ENCODE measurements at regions not wholly inside any gene's neighbourhood (a gene's known extent, or its start where the extent isn't known, plus 50 kb on each side); places are given as distances from the start of the nearest gene placed in this dataset.
"Not testable (repeated sequence)": the region's sequence is repeated elsewhere in the genome, so short reads cannot be mapped to it uniquely, and the experiment has no call there.

DNA sequence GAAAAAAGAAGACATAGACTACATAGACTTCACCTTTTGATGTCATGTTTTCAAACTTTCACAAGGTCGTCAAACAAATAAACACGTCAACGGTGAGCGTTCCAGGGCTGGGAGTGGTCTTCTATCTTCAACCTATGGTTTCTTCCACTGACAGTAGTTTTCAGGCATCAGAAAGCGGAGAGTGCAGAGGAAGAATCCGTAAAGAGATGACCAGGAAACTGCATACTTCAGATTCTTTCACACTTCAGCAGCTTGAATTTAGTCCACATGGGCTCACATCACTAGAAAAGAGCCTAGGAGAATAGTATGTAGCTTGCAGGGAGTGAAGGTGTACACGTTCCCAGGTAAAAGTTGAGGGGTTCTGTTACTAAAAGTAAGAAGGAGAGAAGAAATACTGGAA, 58.5 kb downstream of the NPY1R start:
- DNase-seq (ENCODE audit: low read depth): no peak

DNA sequence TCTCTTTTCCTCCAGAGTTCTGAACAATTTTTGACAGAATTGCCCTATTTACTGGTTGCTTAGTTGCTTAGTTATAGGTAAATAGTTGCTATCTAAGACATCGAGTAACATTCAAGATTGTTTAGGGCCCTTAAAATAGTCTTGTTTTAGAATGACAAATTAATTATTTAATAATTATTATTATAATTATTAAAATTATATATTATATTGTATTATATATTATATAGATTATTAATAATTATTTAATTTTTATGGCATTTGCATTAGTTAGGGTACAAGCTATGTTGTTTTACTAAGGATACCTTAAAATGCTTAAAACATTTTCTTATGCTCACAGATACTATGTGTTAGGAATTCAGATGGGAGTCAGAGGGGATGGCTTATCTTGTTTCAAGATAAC, 59.2 kb downstream of the NPY1R start:
- DNase-seq (ENCODE audit: low read depth): no peak

DNA sequence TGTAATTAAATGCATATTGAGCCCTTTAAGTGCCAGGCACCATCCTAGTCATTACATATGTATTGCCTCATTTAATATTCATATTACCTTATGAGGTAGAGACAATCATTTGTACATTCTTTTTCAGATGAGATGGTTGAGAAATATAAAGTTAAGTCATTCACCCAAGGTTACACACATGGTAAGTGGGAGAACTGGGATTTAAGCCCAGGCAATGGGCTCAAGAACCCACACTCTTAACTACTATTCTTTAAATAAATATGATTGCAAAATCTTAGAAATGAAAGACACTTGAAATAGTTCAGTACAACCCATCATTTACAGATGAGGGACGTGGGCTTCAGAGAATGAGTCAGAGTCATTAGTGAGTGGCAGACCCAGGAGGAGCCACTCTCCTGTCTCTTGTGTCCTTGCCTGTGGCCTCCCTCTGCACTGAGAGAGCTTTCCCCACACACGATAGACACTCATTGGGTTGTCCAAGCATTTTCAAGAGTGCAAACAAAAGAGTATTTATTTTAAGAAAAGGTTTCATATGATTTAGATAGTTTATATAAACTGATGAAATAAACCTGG, 60.8 kb downstream of the NPY1R start:
- DNase-seq (ENCODE audit: low read depth): no peak

DNA sequence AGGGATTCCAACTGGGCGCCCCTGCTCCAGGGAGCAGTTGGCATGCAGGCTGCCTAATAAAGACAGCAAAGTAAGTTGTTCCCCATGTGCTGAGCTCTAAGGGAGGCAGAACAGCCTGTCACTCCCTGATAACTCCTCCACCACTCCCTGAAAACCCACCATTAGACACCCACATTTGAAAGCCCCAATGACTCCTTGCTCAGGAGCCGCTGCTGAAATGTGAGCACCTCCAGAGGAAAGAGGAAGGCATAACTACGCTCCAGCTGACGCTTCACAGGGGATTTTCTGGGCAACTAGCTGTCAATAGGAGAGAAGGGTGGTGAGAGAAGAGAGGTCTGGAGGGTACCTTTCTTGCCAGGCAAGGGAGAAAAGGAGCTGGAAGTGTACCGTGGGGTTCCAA, 62.5 kb downstream of the NPY1R start:
- no peak for DNase-seq (ENCODE audit: low read depth)

DNA sequence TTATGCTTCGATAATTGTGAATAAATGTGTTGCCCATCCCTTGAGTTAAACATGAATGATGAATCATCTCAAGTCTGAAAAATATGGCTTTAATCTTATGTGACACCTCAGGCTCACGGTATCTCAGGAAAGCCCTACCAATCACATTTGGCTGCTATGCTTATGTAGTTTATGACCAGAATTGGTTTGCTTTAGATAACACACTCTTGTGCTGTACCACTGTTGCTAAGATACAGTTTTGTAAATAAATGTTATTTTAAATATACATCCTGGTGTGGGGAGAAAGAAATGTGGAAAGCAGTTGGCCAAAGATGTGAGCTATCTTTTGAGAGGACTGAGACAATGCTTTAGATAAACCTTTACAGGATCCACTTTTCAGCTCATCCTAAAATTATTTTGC, 63.2 kb downstream of the NPY1R start:
- DNase-seq (ENCODE audit: low read depth): no peak

DNA sequence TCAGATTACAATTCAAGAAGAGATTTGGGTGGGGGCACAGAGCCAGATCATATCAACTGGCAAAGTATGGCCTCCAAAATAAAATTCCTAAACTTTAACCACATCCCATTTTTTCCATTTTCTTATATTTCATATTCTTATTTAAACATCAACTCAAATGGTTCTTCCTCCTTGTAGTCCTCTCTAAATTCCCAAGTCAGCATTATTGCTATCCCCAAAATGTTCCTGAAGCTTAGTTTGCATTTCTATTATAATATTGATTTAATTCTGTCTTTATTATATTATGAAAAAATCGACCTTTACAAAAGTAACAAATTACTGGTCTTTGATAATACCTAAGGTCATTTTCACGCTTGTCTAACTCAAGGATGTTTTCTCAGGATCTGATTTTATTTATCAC, 67.5 kb downstream of the NPY1R start:
- no peak for DNase-seq (ENCODE audit: low read depth)

DNA sequence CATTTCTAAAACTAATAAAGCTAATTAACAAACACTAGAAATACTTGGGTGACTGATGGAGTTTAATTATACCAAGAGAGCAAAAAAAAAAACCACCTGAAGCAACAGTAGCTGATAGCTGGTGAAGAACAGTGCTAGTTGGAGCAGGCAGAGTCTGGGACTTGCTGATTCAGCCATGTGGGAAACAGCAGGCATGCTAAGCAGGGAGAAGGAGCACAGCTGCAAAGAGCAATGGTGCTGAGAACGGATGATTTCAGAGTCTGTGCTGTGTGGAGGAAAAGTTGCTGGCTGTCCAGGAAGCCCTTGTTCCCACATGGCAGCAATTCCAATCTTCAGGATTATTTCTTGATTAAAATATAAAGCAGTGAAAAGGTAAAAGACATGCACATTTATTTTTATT, 68.8 kb downstream of the NPY1R start:
- no peak for DNase-seq (ENCODE audit: low read depth)

DNA sequence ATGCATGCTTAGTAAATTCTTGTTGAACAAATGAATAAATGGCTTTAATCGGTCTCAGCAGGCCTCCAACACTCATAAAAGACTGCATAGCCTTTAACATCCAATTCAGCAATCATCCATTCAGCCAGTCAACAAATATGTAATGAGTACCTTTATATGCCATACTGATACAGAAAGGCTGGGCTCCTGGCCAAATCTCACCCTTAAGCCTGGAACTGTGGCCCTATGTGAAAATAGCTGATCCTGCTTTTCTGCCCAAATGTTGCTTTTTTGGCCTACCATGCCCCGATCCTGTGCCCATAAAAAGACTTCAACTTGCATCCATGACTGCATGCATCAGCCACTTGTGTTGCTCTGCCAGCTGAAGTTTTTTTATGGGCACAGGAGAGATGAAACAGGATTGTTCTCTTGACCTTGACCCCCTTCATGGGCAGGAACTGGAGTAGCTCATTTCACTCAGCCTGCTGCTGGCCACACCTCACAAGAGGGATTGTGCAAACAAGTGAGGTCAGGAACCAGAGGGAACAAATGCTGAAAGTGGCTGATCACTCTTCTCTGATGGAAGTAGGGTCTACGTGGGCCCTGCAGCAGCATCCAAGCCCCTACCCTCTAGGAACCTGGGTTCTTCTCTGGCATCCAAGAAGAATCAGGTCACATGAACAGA, 75.6 kb downstream of the NPY1R start:
- DNase-seq (ENCODE audit: low read depth): no peak

DNA sequence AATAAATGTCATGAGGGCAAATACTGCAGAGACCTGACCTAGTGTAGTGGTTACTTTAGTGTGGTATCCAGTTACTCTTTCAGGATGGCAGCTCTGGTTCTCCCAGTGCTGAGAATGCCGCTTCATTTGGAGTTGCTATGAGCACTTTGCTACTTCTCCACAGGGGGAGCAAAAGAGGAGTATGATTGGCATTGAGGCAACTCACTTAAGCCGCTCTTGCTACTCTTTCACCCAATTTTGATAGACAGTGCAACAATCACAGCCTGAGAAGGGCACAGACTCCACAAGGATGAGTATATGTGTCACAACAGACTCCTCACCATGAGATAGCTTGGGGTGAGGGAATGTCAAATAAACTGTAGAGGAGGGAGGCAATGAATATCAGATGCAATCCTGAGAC, 81.2 kb downstream of the NPY1R start:
- peak; percentile 9 for DNase-seq (ENCODE audit: low read depth)

DNA sequence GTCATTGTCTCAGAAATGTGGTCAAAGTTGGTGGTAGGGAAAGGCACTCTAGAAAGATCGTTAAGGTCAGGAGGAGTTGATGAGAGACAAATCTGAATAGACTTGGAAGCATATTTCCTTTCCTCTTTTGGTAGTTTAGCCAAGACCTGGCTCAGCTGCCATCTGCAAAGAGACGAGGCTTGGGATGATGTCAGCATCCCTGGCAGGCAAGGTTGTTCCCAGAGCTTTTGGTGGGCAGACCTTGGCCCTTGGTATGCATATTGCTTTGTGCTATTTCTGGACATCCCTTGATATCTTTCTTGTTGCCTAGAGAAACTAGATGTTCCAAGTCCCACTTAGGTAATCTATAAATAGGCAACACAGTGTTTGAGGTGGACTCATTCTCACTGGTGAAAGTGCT, 82.4 kb upstream of the NAF1 start:
- DNase-seq (ENCODE audit: low read depth): no peak

DNA sequence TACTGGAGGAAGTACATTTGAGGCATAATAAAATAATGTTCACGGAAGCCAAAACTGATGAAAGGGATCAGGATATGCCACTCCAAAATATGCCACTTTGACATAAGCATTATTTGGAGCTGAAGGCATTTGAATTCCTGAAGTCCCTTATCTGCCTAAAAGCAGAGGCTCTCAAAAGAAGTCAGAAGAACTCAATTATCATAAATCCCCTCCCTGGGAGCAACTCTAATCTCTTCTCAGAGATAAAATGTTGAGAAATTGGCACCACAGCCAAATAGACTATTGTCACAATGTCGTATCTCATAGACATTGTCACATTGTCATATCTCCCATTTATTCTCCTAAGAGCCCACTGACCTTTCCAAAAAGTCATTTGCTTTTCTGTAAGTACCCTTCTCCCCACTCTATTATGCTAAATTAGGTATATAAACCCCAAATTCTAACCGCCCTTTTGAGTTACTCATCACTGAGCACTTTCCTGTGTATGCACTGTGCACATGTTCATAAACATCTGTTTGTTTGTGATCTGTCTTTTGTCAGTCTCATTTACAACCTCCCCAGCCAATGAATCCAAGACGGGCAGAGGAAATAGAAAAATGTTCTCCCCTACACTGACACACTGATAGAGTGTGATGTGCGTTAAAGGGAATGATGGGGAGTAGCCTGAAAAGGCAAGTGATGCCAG, 78.5 kb upstream of the NAF1 start:
- no peak for DNase-seq (ENCODE audit: low read depth)

DNA sequence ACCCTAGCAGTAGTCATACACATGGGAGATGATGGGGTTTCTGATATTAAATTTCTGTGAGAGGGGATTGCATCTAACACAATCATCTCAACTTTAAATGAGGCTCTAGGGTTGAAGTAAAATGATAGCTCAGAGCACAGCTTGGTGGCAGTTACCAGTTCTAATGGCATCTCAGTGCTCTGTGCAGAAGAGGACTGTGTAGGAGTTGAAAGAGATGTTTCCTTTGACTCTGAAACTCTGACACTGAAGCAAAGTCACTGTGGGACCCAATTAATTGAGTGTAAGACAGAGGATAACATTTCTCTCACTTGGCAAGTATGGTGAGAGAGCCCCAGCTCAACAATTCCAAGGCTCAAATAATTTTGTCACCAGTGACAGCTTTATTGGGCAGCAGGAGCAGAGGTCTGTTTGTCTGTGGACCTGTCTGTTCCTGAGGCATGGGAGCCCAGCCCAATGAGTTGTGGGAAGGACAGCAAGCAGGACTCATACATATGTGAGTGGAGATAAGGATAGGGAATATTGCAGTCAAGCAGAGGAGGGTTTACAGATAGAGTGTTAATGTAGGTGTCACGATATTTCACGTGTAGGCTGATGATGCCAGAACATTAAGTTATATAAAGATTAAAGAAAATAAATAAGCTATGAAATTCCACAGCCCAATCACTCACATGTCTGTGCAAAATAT, 76.7 kb upstream of the NAF1 start:
- no peak for DNase-seq (ENCODE audit: low read depth)

DNA sequence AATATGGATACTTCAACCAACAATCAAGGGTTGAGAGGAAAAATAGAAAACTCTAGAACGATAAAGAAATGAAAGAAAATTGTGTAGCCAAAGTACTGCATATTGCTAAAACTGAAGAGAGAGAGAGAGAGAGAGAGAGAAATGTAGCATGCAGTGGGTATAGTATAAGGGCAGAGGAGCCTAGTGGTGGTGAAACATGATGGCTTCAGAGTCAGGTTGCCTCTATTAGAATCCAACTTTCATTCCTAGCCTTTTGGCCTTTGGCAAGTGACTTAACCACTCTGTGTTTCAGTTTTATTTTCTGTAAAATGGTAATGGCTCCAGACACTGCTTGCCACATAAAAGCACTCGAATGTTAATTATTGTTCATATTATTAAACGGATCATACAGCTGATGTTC, 71.2 kb upstream of the NAF1 start:
- DNase-seq (ENCODE audit: low read depth): no peak

DNA sequence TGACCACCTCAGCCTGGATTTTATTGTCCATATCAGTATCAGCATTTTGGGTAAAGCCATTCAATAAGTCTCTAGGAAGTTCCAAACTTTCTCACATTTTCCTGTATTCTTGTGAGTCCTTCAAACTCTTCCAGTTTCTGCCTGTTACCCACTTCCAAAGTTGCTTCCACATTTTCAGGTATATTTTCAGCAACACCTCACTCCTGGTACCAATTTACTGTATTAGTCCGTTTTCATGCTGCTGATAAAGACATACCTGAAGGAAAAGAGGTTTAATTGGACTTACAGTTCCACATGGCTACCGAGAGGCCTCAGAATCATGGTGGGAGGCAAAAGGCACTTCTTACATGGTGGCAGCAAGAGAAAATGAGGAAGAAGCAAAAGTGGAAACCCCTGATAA, 69.7 kb upstream of the NAF1 start:
- DNase-seq (ENCODE audit: low read depth): not testable (repeated sequence)

DNA sequence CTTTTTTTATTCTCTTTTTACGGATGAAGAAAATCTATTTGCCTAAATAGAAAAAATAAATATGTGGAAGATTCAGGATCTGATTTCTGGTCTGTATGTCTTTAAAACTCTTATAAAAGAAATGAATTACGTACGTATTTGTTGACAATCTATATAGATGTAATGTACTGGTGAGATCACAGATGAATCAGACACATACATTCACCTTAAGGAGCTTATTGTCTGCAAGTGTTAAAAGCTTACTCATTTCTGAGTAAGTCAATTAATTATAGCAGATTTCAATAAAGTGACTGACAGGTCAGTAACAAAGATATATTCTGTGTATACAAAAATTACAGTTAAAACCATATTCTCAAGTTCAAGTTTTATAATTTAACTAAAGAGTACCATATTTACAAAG, 66.6 kb upstream of the NAF1 start:
- no peak for DNase-seq (ENCODE audit: low read depth)

DNA sequence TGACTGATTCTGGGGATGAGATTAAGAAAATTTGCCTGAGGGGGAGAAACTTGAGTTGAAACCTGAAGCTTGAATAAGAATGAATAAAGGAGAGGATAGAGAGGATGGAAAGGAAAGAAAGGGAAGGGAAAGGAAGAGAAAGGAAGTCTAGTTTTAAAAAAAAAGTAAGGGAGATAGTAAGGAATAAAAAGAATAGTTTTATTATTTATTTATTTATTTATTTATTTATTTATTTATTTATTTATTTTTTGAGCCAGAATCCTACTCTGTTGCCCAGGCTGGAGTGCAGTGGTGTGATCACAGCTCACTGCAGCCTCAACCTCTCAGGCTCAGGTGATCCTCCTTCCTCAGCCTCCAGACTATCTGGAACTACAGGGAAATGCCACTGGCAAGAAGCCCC, 62.0 kb upstream of the NAF1 start:
- no peak for DNase-seq (ENCODE audit: low read depth)

DNA sequence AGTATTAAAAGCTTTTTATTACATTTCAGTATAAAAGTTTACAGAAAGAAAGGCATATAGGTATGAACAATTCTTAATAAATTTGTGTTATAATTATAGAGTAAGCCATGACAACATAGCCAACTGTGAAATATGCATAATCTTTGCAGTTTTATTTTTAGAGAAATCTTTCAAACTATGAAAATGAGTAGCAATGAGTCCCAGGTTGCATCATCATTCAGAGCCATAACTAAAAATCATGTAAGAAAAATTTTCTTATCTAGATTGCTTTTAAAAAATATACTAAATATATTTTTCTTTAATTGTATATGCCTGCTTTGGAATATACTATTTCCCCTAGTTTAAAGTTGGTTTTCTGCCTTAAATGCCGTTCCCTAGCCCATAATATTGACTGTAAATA, 54.8 kb upstream of the NAF1 start:
- no peak for DNase-seq (ENCODE audit: low read depth)

DNA sequence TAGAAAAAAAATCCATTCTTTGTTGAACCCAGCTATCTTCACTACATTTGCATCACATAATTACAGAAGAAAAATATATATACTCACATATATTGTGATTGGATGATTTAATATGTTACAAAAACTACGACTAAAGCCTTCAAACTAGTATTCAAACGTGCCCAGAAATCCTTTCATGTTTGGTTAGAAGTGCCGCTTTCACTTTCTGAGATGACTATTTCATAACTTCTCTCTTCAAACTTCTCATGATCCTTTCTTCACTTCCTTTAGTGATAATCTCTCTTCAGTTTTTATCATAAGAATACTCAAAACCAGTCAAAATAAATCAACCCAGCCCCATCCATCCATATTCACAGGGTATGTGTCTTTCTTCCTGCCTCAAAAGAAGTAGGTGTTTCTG, 50.8 kb upstream of the NAF1 start:
- DNase-seq (ENCODE audit: low read depth): no peak

Data from renal cortical epithelial cell (primary cell).